ENCODE measurements at regions not wholly inside any gene's neighbourhood (a gene's known extent, or its start where the extent isn't known, plus 50 kb on each side); places are given as distances from the start of the nearest gene placed in this dataset.
"Not testable (repeated sequence)": the region's sequence is repeated elsewhere in the genome, so short reads cannot be mapped to it uniquely, and the experiment has no call there.

GRCh38 chr11:83389975-83390374, 103.8 kb upstream of the CCDC90B start (continued):
- TF ChIP-seq SIN3A (conservative IDR thresholded peaks at IDR 0.05 in 1 of 2, IDR thresholded peaks at IDR 0.05 in 1 of 2; ENCODE audit: low read depth in 1 of 2, low read length in 2 of 2) = no peak

- H3K9ac ChIP-seq (replicated peaks in 1 of 4; ENCODE audit: extremely low read depth in 1 of 4, low read depth in 3 of 4, low read length in 3 of 4); H4K8ac ChIP-seq (ENCODE audit: extremely low read depth, insufficient read depth, low read length); H4K5ac ChIP-seq (ENCODE audit: insufficient read length, low read depth, low read length); POLR2A ChIA-PET (ENCODE audit: partially characterized antibody); H2AK5ac ChIP-seq (ENCODE audit: low read depth, low read length); H3K9me3 ChIP-seq (ENCODE audit: insufficient read depth in 2 of 2, low read depth in 1 of 2, low read length in 1 of 2); H3K36me3 ChIP-seq (ENCODE audit: control insufficient read depth in 2 of 4, insufficient read depth in 4 of 4, low read length in 3 of 4); H3K4me3 ChIP-seq (ENCODE audit: extremely low read depth in 1 of 4, insufficient read depth in 2 of 4, low read depth in 3 of 4, low read length in 4 of 4); DNase-seq (ENCODE audit: low read depth in 1 of 2, low spot score in 2 of 2); H2BK20ac ChIP-seq (ENCODE audit: low read length); H2BK120ac ChIP-seq (replicated peaks; ENCODE audit: low read depth, low read length); H3K4me2 ChIP-seq (ENCODE audit: insufficient read depth in 1 of 2, low read depth in 2 of 2, low read length in 2 of 2); H2BK15ac ChIP-seq (ENCODE audit: low read length); H3K23ac ChIP-seq (ENCODE audit: insufficient read length); H3K79me1 ChIP-seq (ENCODE audit: low read depth, low read length); H3K4me1 ChIP-seq (replicated peaks in 1 of 4; ENCODE audit: control insufficient read depth in 3 of 4, insufficient read depth in 4 of 4, low read length in 3 of 4); H4K20me1 ChIP-seq (replicated peaks in 1 of 2; ENCODE audit: control insufficient read depth in 1 of 2, insufficient read depth in 2 of 2, low read length in 2 of 2); H2BK5ac ChIP-seq (ENCODE audit: low read depth, low read length); H3K14ac ChIP-seq (ENCODE audit: insufficient read length); H3K27me3 ChIP-seq (replicated peaks in 1 of 4; ENCODE audit: control insufficient read depth in 3 of 4, extremely low read depth in 1 of 4, insufficient read depth in 3 of 4, low read length in 3 of 4); H3K18ac ChIP-seq (ENCODE audit: extremely low read depth, low read length); H3K56ac ChIP-seq (replicated peaks; ENCODE audit: insufficient read length, low read depth, low read length); H3K27ac ChIP-seq (ENCODE audit: low read depth, low read length); H4K91ac ChIP-seq (replicated peaks; ENCODE audit: insufficient read length, low read length); H2AFZ ChIP-seq (ENCODE audit: low read length); H3K23me2 ChIP-seq (ENCODE audit: low read depth, low read length); H3K4ac ChIP-seq (replicated peaks; ENCODE audit: insufficient read length, low read depth, low read length); FAIRE-seq; H2BK12ac ChIP-seq (ENCODE audit: low read depth, low read length); H3K79me2 ChIP-seq (ENCODE audit: control insufficient read depth in 1 of 2, insufficient read depth in 2 of 2, low read length in 2 of 2): not testable (repeated sequence)
- CTCF ChIA-PET (ENCODE audit: partially characterized antibody) = interaction anchor here (1.4 kb wide), 1 partner anchor 20 kb away, joined by 3 read pairs; no protein-coding TSS in a partner anchor
- 75% methylated on average over 1 of the region's 1 CpG; no CpG with 5 or more reads in 1 of the 2 experiments for WGBS, 2 experiments (ENCODE audit: extremely low coverage in 1 of 2, insufficient coverage in 1 of 2, insufficient read length in 1 of 2, insufficient replicate concordance in 2 of 2, low coverage in 1 of 2, low lambda C conversion rate in 2 of 2, missing lambda C conversion rate in 1 of 2)
Measured at GRCh38 chr11:83383838-83384237, 97.7 kb upstream of the CCDC90B start.

Data from H1 (cell line).